ENCODE measurements at regions not wholly inside any gene's neighbourhood (a gene's known extent, or its start where the extent isn't known, plus 50 kb on each side); places are given as distances from the start of the nearest gene placed in this dataset.

DNA sequence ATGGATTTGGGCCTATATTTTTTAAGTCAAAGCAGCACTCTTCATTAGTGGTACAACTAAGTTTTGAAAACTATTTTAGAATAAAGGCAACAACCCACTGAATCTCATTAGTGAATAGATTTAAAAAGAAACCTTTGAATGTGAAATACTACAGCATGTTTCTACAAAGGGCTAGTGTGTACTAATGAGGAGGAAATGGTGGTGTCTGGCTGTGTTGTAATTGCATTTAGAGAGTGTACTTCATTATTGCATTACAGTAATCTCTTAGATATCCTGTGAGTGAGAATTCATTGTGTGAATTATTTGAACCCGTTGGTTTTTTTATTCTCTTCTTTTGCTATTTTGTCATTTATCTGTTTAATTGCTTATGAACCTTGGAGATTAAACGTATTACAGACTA lies 575.4 kb upstream of the FAM98A start:
- TF ChIP-seq, protein P1, sequence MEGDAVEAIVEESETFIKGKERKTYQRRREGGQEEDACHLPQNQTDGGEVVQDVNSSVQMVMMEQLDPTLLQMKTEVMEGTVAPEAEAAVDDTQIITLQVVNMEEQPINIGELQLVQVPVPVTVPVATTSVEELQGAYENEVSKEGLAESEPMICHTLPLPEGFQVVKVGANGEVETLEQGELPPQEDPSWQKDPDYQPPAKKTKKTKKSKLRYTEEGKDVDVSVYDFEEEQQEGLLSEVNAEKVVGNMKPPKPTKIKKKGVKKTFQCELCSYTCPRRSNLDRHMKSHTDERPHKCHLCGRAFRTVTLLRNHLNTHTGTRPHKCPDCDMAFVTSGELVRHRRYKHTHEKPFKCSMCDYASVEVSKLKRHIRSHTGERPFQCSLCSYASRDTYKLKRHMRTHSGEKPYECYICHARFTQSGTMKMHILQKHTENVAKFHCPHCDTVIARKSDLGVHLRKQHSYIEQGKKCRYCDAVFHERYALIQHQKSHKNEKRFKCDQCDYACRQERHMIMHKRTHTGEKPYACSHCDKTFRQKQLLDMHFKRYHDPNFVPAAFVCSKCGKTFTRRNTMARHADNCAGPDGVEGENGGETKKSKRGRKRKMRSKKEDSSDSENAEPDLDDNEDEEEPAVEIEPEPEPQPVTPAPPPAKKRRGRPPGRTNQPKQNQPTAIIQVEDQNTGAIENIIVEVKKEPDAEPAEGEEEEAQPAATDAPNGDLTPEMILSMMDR (IDR thresholded peaks at IDR 0.05 in 2 of 3, conservative IDR thresholded peaks at IDR 0.05 in 1 of 3; ENCODE audit: control insufficient read depth in 2 of 3, extremely low read depth in 1 of 3, insufficient read depth in 1 of 3, low read depth in 3 of 3, low read length in 3 of 3) = no peak
- TF ChIP-seq, protein P2, sequence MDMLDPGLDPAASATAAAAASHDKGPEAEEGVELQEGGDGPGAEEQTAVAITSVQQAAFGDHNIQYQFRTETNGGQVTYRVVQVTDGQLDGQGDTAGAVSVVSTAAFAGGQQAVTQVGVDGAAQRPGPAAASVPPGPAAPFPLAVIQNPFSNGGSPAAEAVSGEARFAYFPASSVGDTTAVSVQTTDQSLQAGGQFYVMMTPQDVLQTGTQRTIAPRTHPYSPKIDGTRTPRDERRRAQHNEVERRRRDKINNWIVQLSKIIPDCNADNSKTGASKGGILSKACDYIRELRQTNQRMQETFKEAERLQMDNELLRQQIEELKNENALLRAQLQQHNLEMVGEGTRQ (IDR thresholded peaks at IDR 0.05; ENCODE audit: borderline replicate concordance, low read depth, low read length) = no peak
- TF ChIP-seq POLR2A (IDR thresholded peaks at IDR 0.05; ENCODE audit: low read depth, low read length) = no peak
- TF ChIP-seq CHD1 (IDR thresholded peaks at IDR 0.05; ENCODE audit: low read depth, low read length) = no peak
- TF ChIP-seq MYC (IDR thresholded peaks at IDR 0.05; ENCODE audit: insufficient read depth, insufficient read length, insufficient replicate concordance, low read length, severe bottlenecking) = no peak

Data from GM12878 (cell line).